ENCODE measurements at regions not wholly inside any gene's neighbourhood (a gene's known extent, or its start where the extent isn't known, plus 50 kb on each side); places are given as distances from the start of the nearest gene placed in this dataset.

DNA sequence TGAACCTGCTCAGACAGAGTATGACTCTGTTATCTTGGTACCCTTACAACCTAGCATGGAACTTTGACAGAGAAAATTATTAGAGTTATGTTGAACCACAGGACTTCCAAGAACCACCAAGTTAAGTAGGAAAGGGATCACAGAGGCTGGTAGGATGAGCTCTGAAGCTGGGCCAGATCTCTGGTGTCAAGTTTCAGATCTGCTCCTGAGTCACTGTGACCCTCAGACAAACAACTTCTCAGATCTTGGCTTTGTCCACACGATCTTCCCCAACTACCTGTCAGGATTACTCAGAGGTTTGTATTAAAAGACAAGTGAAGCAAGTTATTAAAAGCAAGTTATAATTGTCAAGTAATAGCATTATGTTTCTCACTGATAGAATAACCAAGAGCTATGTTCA is 189.0 kb downstream of the SEC61B start:
- DNase-seq (ENCODE audit: low read depth), result peak; percentile 48

DNA sequence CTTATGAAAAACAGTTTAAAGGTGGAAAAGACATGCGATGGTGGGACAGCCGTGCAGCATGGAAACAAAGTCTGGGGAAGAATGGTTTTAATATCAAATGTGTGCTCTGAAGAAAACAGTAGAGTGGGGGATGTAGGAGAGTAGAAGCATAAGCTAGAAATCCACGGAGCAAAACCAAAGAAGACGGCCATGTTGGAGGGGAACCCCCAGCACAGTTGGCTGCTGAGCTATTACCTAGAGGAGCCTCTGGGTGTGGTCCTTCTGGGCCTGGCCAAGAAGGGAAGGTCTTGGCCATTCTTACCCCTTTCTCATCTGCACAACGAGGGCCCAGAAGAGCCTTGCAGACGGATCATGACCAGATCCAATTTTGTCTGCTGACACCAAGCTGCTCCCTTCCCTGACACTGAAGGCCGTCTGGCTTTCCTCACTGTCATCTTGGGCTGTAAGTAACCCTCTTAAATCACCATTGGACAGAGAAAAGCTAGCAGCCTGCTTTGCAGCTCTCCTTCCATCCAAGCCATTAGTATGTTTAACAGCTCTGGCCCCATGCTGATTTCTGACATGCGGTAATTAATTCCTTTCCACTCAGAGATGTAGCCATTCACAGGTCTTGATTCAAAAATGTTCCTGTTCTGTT is 189.5 kb downstream of the SEC61B start:
- Histone ChIP-seq H3K4me3 (ENCODE audit: low read depth, low read length) (no peak overlapping the region), H3K27me3 (ENCODE audit: control insufficient read depth, insufficient read depth, low read length) (no peaks in the 10 kb centered on the region), H3K36me3 (ENCODE audit: control insufficient read depth, insufficient read depth, low read length) (no peaks in the 10 kb centered on the region)
- TF ChIP-seq, protein P1, sequence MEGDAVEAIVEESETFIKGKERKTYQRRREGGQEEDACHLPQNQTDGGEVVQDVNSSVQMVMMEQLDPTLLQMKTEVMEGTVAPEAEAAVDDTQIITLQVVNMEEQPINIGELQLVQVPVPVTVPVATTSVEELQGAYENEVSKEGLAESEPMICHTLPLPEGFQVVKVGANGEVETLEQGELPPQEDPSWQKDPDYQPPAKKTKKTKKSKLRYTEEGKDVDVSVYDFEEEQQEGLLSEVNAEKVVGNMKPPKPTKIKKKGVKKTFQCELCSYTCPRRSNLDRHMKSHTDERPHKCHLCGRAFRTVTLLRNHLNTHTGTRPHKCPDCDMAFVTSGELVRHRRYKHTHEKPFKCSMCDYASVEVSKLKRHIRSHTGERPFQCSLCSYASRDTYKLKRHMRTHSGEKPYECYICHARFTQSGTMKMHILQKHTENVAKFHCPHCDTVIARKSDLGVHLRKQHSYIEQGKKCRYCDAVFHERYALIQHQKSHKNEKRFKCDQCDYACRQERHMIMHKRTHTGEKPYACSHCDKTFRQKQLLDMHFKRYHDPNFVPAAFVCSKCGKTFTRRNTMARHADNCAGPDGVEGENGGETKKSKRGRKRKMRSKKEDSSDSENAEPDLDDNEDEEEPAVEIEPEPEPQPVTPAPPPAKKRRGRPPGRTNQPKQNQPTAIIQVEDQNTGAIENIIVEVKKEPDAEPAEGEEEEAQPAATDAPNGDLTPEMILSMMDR (IDR thresholded peaks at IDR 0.05; ENCODE audit: insufficient read depth, low read length, severe bottlenecking), result no peak
- DNase-seq (ENCODE audit: low read depth) (no peak), FAIRE-seq (no peak)

More for the DNA sequence above, 189.0 kb downstream of the SEC61B start:
- TF ChIP-seq, protein P1 (IDR thresholded peaks at IDR 0.05; ENCODE audit: insufficient read depth, low read length, severe bottlenecking), result no peak
- no peak for FAIRE-seq
- Histone ChIP-seq H3K27me3 (ENCODE audit: control insufficient read depth, insufficient read depth, low read length) (no peaks in the 10 kb centered on the region), H3K4me3 (ENCODE audit: low read depth, low read length) (no peak overlapping the region), H3K36me3 (ENCODE audit: control insufficient read depth, insufficient read depth, low read length) (no peaks in the 10 kb centered on the region)

DNA sequence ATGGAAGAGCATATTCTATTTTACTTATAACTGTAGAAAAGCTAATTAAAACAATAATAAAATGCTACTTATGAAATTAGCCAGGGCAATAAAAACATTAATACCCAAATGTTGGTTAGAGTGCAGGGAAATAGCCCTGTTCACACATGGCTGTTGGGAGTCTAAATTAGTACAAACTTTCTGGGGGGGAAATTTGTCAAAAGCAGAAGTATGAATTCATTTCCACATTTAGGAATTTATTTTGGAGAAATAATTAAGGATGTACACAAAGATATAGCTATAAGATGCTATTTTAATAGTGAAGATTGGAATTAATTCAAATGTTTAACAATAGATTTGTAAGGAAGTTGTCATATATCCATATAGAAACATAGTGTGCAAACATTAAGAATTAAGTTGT is 190.5 kb downstream of the SEC61B start:
- Histone ChIP-seq H3K36me3 (ENCODE audit: control insufficient read depth, insufficient read depth, low read length) (no peaks in the 10 kb centered on the region), H3K4me3 (ENCODE audit: low read depth, low read length) (no peak overlapping the region), H3K27me3 (ENCODE audit: control insufficient read depth, insufficient read depth, low read length) (no peaks in the 10 kb centered on the region)
- no peak for DNase-seq (ENCODE audit: low read depth)
- FAIRE-seq, result no peak
- TF ChIP-seq, protein P1 (IDR thresholded peaks at IDR 0.05; ENCODE audit: insufficient read depth, low read length, severe bottlenecking), result no peak

DNA sequence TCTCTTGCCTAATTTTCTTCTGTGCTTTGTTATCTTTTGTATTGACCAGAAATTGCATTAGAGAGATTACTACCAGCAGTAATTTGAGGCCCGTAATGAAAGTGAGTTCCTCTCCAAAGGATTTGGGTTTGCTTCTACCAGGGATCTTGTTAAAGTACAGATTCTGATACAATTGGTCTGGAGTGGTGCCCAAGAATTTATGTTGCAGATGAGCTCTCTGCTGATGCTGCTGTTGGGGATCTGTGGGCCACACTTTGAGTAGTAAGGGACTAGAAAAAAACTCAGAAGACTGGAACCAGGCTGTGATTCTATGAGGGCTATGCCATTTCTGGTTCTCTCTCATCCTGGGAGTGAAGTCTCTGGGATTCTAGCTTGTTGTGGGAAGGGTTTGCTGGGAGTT is 192.2 kb downstream of the SEC61B start:
- DNase-seq (ENCODE audit: low read depth) (no peak), FAIRE-seq (no peak)
- no peak overlapping the region for H3K4me3 ChIP-seq (ENCODE audit: low read depth, low read length)
- no peaks in the 10 kb centered on the region for H3K27me3 ChIP-seq (ENCODE audit: control insufficient read depth, insufficient read depth, low read length)
- no peaks in the 10 kb centered on the region for H3K36me3 ChIP-seq (ENCODE audit: control insufficient read depth, insufficient read depth, low read length)
- TF ChIP-seq, protein P1 (IDR thresholded peaks at IDR 0.05; ENCODE audit: insufficient read depth, low read length, severe bottlenecking), result no peak

DNA sequence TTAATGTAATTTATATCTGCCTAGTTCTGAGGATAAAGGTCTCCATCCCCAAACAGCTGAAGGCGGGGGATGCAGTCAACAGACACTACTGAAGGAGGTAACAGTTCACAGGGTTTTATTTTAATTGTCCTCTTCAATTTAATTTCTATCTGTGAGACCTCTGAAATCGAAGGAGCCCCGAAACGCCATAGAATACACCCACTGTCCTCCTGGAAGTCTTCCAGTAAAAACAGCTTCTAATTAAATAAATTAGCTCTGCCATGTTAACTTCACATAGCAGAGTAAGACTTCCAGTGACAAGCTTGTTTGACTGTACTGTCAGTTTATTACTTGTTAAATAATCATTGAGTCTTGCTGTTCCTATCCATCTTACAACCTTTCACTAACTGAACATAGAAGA is 193.5 kb downstream of the SEC61B start:
- Histone ChIP-seq H3K4me3 (ENCODE audit: low read depth, low read length) (no peak overlapping the region), H3K27me3 (ENCODE audit: control insufficient read depth, insufficient read depth, low read length) (no peaks in the 10 kb centered on the region), H3K36me3 (ENCODE audit: control insufficient read depth, insufficient read depth, low read length) (no peaks in the 10 kb centered on the region)
- TF ChIP-seq, protein P1 (IDR thresholded peaks at IDR 0.05; ENCODE audit: insufficient read depth, low read length, severe bottlenecking), result no peak
- DNase-seq (ENCODE audit: low read depth) (no peak), FAIRE-seq (no peak)

- no peak overlapping the region for H3K4me3 ChIP-seq (ENCODE audit: low read depth, low read length)
- peak; percentile 56 for DNase-seq (ENCODE audit: low read depth)
- TF ChIP-seq, protein P1 (IDR thresholded peaks at IDR 0.05; ENCODE audit: insufficient read depth, low read length, severe bottlenecking), result no peak
- no peaks in the 10 kb centered on the region for H3K36me3 ChIP-seq (ENCODE audit: control insufficient read depth, insufficient read depth, low read length)
- no peaks in the 10 kb centered on the region for H3K27me3 ChIP-seq (ENCODE audit: control insufficient read depth, insufficient read depth, low read length)
- peak; percentile 81 for FAIRE-seq
Observed at GRCh38 chr9:99416007-99416406, 193.9 kb downstream of the SEC61B start.

Measured in bronchial epithelial cell (primary cell).